OCI-LY1 (cell line): ENCODE measurements at regions not wholly inside any gene's neighbourhood (a gene's known extent, or its start where the extent isn't known, plus 50 kb on each side); places are given as distances from the start of the nearest gene placed in this dataset.
"Not testable (repeated sequence)": the region's sequence is repeated elsewhere in the genome, so short reads cannot be mapped to it uniquely, and the experiment has no call there.

Experiments
- CTCF ChIP-seq: fragments of 200-600 bp; sonication (generic), shearing (Covaris generic); IDR thresholded peaks from 2 replicates; pipeline ENCODE4 v1.5.1; 2017; ENCODE audit warnings: mild to moderate bottlenecking, antibody characterized with exemption, low read length, moderate library complexity, mixed read lengths
- EZH2 ChIP-seq: fragments of 200-600 bp; sonication (generic), shearing (Covaris generic); IDR thresholded peaks from 2 replicates; pipeline ENCODE4 v1.8.0; 2017; ENCODE audit warnings: borderline replicate concordance, mixed run types, mild to moderate bottlenecking, antibody characterized with exemption, low read length, moderate library complexity, mixed read lengths

GRCh38 chrX:144129511-144129910 lies 245.6 kb downstream of the UBE2NL start:
- not testable (repeated sequence) for TF ChIP-seq CTCF, EZH2
